Endothelial cell of umbilical vein (primary cell): ENCODE measurements at regions not wholly inside any gene's neighbourhood (a gene's known extent, or its start where the extent isn't known, plus 50 kb on each side); places are given as distances from the start of the nearest gene placed in this dataset.

Source experiments
- BruUV-seq: library from RNA; stranded (reverse); fragments of 400-500 nt; replicated peaks from 2 replicates; lab custom pipeline; 2021; lab: Mats Ljungman, UMichigan
- CTCF ChIA-PET: fragments of 300-600, 350-600 bp; sonication (Branson Sonifier 250); formaldehyde crosslinking; loops from one replicate; lab custom pipeline; 2021; ENCODE audit warnings: antibody characterized with exemption, inconsistent platforms; lab: Charles Lee
- POLR2A ChIA-PET: fragments of 300-600, 350-600 bp; sonication (Branson Sonifier 250); formaldehyde crosslinking; loops from one replicate; lab custom pipeline; 2021; ENCODE audit warnings: antibody characterized with exemption, inconsistent platforms; lab: Charles Lee
- DNase-seq: peaks from one replicate; pipeline ENCODE4 v3.0.0-alpha.2; 2011; ENCODE audit warnings: low read depth, low spot score
- FAIRE-seq: peaks from 2 replicates; lab custom pipeline; 2011; peaks lifted over from hg19 to GRCh38; lab: Jason Lieb, UNC
- H2AFZ ChIP-seq: 2 replicates; pipeline ENCODE4 v1.6.0; 2012; ENCODE audit warnings: low read depth, low read length, control low read depth, inconsistent platforms
- H3K27ac ChIP-seq: 2 replicates; pipeline ENCODE4 v1.5.1; 2011; ENCODE audit warnings: low read depth, mild to moderate bottlenecking, control low read depth, low read length, moderate library complexity; ENCODE audit not compliant: insufficient read depth
- H3K27me3 ChIP-seq, 2 experiments: 2 replicates each; pipeline versions ENCODE4 v1.6.0 to v1.6.1; 2011; ENCODE audit warnings: low read length in 2 of 2, mixed read lengths in 1 of 2; ENCODE audit not compliant: control insufficient read depth in 2 of 2, insufficient read depth in 2 of 2
- H3K36me3 ChIP-seq, 2 experiments: 2 replicates in 1 of 2; 3 replicates in 1 of 2; pipeline ENCODE4 v1.5.1; 2011; ENCODE audit warnings: low read length in 2 of 2, mild to moderate bottlenecking in 1 of 2, moderate library complexity in 1 of 2; ENCODE audit not compliant: control insufficient read depth in 2 of 2, insufficient read depth in 2 of 2; ENCODE audit errors: extremely low read depth in 1 of 2
- H3K4me1 ChIP-seq: 3 replicates; pipeline ENCODE4 v1.5.1; 2011; ENCODE audit warnings: mild to moderate bottlenecking, low read length; ENCODE audit not compliant: control insufficient read depth, insufficient read depth; ENCODE audit errors: extremely low read depth
- H3K4me2 ChIP-seq: 2 replicates; pipeline ENCODE4 v1.6.1; 2011; ENCODE audit warnings: low read length, control low read depth, mixed read lengths; ENCODE audit not compliant: insufficient read depth
- H3K4me3 ChIP-seq, 3 experiments: fragments of 200-600 bp in 1 of 3; sonication (generic), shearing (Covaris generic) in 1 of 3; replicated peaks in 1 of 3; 2 replicates each; pipeline ENCODE4 v1.5.1; 2011 to 2016; ENCODE audit warnings: control low read depth in 3 of 3, low read length in 3 of 3, mild to moderate bottlenecking in 2 of 3, inconsistent platforms in 1 of 3, low read depth in 1 of 3, moderate library complexity in 1 of 3; ENCODE audit not compliant: insufficient read depth in 1 of 3
- H3K79me2 ChIP-seq: 2 replicates; pipeline ENCODE4 v1.6.0; 2012; ENCODE audit warnings: low read length, inconsistent platforms; ENCODE audit not compliant: control insufficient read depth, insufficient read depth
- H3K9ac ChIP-seq: replicated peaks from 2 replicates; pipeline ENCODE3; 2011; ENCODE audit warnings: low read length, control low read depth; ENCODE audit not compliant: insufficient read depth; ENCODE audit errors: extremely low read depth
- H3K9me1 ChIP-seq: replicated peaks from 3 replicates; pipeline ENCODE4 v1.6.0; 2011; ENCODE audit warnings: mild to moderate bottlenecking, low read length; ENCODE audit not compliant: control insufficient read depth, insufficient read depth; ENCODE audit errors: extremely low read depth
- H3K9me3 ChIP-seq: replicated peaks from 2 replicates; pipeline ENCODE4 v1.5.1; 2012; ENCODE audit warnings: low read length, inconsistent platforms; ENCODE audit not compliant: control insufficient read depth, insufficient read depth
- H4K20me1 ChIP-seq: replicated peaks from 2 replicates; pipeline ENCODE3; 2011; ENCODE audit warnings: mild to moderate bottlenecking, low read length; ENCODE audit not compliant: control insufficient read depth, insufficient read depth; ENCODE audit errors: extremely low read depth
- CTCF ChIP-seq, 2 donors: IDR thresholded peaks; 1 replicate in 1 of 2; 2 replicates in 1 of 2; pipeline ENCODE4 v1.5.1; 2011; ENCODE audit warnings: low read length in 2 of 2, mild to moderate bottlenecking in 2 of 2, moderate library complexity in 2 of 2, control low read depth in 1 of 2, inconsistent platforms in 1 of 2, low read depth in 1 of 2; ENCODE audit not compliant: insufficient read depth in 1 of 2; ENCODE audit errors: extremely low read depth in 1 of 2
- EZH2 ChIP-seq: IDR thresholded peaks from 2 replicates; pipeline ENCODE4 v1.6.1; 2012; ENCODE audit warnings: borderline replicate concordance, low read depth, mild to moderate bottlenecking, moderate library complexity, low read length, inconsistent platforms; ENCODE audit not compliant: severe bottlenecking
- FOS ChIP-seq: IDR thresholded peaks from 2 replicates; pipeline ENCODE4 v1.6.1; 2011; ENCODE audit warnings: mild to moderate bottlenecking, low read length, moderate library complexity, borderline replicate concordance; ENCODE audit not compliant: insufficient read depth
- GATA2 ChIP-seq: IDR thresholded peaks from 2 replicates; pipeline ENCODE4 v1.7.0; 2011; ENCODE audit warnings: low read depth, mild to moderate bottlenecking, moderate library complexity, mixed read lengths, low read length; ENCODE audit not compliant: insufficient read length, insufficient read depth
- JUN ChIP-seq: IDR thresholded peaks from 2 replicates; pipeline ENCODE4 v1.6.1; 2011; ENCODE audit warnings: borderline replicate concordance, low read depth; ENCODE audit not compliant: insufficient read length, insufficient read depth
- MAX ChIP-seq: IDR thresholded peaks from 2 replicates; pipeline ENCODE4 v1.6.1; 2011; ENCODE audit not compliant: insufficient read depth, insufficient read length
- MYC ChIP-seq: IDR thresholded peaks from one replicate; pipeline ENCODE4 v1.6.1; 2011; ENCODE audit warnings: mild to moderate bottlenecking, low read depth, low read length
- POLR2A ChIP-seq: IDR thresholded peaks from 2 replicates; pipeline ENCODE4 v1.6.1; 2012; ENCODE audit warnings: low read depth, mild to moderate bottlenecking, control low read depth, low read length
- POLR2AphosphoS5 ChIP-seq: IDR thresholded peaks from 2 replicates; pipeline ENCODE4 v1.6.1; 2012; ENCODE audit warnings: low read depth, mild to moderate bottlenecking, control low read depth, low read length, moderate library complexity; ENCODE audit not compliant: insufficient read depth
- dilution Hi-C: fragments of 300-500 bp; cut with MboI; formaldehyde crosslinking; loops from one replicate; pipeline ENCODE4 v1.15.0; 2019; ENCODE audit warnings: low sequenced_read_pairs; ENCODE audit not compliant: extremely low pct_ligation_motif_present
- intact Hi-C: fragments of 100-400 bp; cut with micrococcal nuclease; formaldehyde crosslinking; loops from one replicate; pipeline ENCODE4 v1.10.0; 2022

GRCh38 chr6:168160506-168161370, 81.7 kb upstream of the FRMD1 start:
- dilution Hi-C loops: no loop called here

More at GRCh38 chr6:168160506-168161370, 81.7 kb upstream of the FRMD1 start:
- Histone ChIP-seq H3K4me2 (no peak overlapping the region), H2AFZ (no peak overlapping the region), H3K79me2 (no peaks in the 10 kb centered on the region), H3K4me1 (no peaks in the 10 kb centered on the region), H3K27me3 (no peaks in the 10 kb centered on the region), H3K36me3 (no peaks in the 10 kb centered on the region), H3K9me3 (no peaks in the 10 kb centered on the region), H3K9ac (no peak overlapping the region), H3K9me1 (no peaks in the 10 kb centered on the region), H3K27ac (no peak overlapping the region), H4K20me1 (no peaks in the 10 kb centered on the region), H3K4me3 (no peak overlapping the region)
- ChIA-PET POLR2A (no interaction called here), CTCF (no interaction called here)
- TF ChIP-seq POLR2A (no peak), MYC (no peak), GATA2 (no peak), JUN (no peak), FOS (no peak), EZH2 (no peak), MAX (no peak), CTCF (IDR thresholded peaks at IDR 0.05; ENCODE audit: extremely low read depth in 1 of 2, insufficient read depth in 1 of 2, low read depth in 1 of 2, low read length in 2 of 2) (no peak), POLR2AphosphoS5 (no peak)
- FAIRE-seq (no peak), DNase-seq (no peak)
- no TSS peak for BruUV-seq
- intact Hi-C loops: no loop called here
